GM21723 (cell line): ENCODE measurements at regions not wholly inside any gene's neighbourhood (a gene's known extent, or its start where the extent isn't known, plus 50 kb on each side); places are given as distances from the start of the nearest gene placed in this dataset.
"Not testable (repeated sequence)": the region's sequence is repeated elsewhere in the genome, so short reads cannot be mapped to it uniquely, and the experiment has no call there.

Source experiments
- ATAC-seq: cut with Tn5 transposase; IDR thresholded peaks from one replicate; pipeline ENCODE4 v1.9.1; 2021; ENCODE audit warnings: mild to moderate bottlenecking, moderate library complexity; ENCODE audit not compliant: unreplicated experiment

DNA sequence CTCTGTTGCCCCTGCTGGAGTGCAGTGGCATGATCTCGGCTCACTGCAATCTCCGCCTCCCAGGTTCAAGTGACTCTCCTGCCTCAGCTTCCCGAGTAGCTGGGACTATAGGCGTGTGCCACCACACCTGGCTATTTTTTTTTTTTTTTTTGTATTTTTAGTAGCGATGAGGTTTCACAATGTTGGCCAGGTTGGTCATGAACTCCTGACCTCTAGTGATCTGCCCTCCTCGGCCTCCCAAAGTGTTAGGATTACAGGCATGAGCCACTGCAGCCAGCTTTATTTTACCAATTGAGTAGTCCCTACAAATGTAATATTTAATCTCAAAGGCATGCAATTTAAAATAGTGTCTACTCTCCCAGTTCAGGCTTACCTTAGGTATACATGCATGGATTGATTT is 1487.2 kb upstream of the WWC1 start:
- not testable (repeated sequence) for ATAC-seq

DNA sequence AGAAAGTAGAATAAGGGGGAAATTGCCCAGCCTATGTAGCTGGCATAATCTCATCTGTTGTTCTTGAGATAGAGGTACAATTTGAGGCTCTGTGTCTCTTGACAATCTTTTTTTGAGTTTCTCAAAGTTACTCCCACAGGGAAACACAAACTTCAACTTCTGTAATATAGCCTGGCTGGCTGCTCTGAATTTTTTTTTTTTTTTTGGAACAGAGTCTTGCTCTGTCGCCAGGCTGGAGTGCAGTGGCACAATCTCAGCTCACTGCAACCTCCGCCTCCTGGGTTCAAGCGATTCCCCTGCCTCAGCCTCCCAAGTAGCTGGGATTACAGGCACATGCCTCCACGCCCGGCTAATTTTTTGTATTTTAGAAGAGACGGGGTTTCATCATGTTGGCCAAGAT is 1486.8 kb upstream of the WWC1 start:
- ATAC-seq, result not testable (repeated sequence)

DNA sequence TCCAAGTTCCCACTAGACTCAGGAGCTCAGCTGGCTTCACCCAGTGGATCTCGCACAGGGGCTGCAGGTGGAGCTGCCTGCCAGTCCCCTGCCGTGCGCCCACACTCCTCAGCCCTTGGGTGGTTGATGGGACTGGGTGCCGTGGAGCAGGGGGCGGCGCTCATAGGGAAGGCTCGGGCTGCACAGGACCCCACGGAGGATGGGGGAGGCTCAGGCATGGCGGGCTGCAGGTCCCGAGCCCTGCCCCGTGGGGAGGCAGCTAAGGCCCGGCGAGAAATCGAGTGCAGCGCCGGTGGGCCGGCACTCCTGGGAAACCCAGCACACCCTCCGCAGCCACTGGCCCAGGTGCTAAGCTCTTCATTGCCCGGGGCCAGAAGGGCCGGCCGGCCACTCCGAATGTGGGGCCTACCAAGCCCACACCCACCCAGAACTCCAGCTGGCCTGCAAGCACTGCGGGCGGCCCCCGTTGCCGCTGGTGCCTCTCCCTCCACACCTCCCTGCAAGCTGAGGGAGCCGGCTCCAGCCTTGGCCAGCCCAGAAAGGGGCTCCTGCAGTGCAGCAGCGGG is 1481.3 kb upstream of the WWC1 start:
- ATAC-seq, result not testable (repeated sequence)

DNA sequence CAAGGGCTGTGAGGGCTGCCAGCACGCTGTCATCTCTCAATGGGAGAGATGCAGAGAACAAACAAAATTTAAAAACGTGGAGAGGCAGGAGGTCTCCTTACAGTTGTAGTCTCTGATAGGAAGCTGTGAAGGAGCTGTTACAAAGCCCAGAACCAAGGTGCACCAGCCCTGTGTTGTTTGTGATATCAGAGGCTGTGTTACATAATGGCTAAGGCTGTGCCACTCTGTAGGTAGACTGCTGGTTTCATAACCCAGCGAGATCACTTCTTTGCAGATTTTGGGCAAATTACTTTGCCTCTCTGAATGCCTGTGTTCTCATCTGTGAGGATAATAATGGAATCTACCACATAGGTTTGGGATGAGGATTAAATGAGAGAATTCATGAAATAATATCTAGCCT is 1480.7 kb upstream of the WWC1 start:
- no peak for ATAC-seq

DNA sequence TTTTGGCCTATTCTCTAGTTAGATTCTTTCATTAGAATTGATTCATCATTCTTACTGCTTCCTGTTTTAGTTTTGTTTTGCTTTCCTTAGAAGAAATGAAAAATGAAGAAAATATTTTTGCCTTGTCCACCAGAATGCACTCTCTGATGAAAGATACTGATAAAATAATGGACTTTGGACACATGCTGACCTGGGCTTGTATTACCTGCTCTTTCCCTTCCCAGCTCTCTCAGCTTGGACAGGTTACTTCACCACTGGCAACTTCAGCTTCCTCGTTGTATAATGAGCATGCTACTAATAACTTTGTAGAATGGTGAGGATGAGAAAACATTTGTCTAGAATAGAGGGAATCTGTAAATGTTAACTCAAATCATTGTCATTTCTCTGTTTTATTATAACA is 1468.1 kb upstream of the WWC1 start:
- ATAC-seq, result no peak

DNA sequence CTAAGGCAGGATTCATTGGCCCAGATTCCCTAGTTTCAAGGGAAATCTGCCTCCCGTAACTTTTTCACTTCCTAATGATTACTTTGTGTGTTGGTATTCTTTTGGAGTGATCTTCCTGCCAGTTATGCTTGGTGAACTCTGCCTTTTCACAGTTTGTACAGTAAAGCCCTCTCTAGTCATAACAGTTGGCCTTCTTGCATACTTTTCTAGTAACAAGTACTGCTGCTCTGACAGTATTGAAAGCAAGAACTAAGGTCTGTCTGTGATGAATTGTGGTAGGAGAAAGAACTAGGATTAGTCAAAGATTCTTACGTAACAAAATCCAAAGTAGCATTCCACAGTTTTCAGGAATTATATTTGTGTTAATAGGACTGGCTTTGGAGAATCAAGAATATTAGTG is 1457.2 kb upstream of the WWC1 start:
- no peak for ATAC-seq

DNA sequence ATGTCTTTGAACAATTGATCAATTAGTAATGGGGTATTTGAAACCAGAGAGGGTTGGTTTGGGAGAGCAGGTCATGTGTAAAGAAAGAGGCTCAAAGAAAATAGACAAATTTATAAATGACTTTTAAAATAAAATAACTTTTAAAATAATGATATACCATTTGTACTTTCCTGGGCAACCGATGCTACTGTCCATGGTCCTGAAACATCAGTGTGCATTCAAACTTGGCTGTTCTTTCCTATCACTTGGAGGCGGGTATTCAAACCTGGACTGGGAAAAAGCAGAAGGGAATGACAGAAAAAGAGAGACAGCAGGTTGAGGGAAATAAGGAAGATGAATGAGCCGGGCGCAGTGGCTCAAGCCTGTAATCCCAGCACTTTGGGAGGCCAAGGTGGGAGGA is 1446.4 kb upstream of the WWC1 start:
- ATAC-seq, result no peak

DNA sequence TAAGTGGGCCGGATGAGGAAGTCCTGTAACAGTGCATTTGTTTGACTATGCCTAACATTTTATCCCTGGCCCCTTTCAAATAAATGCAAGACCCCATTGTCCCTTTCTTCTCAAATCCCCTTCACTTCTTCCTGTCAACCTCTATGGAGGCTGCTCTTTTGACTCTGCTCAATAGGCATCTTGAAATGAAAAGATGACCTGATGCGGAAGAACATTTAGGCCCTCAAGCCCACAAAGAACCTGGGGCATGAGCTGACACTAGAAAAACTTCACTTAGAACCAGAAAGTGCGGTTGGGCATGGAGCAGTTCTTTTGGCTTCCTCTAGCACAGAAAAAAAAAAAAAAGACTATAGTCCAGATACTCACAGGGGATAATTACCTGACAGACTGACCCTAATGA is 1434.7 kb upstream of the WWC1 start:
- ATAC-seq, result no peak

DNA sequence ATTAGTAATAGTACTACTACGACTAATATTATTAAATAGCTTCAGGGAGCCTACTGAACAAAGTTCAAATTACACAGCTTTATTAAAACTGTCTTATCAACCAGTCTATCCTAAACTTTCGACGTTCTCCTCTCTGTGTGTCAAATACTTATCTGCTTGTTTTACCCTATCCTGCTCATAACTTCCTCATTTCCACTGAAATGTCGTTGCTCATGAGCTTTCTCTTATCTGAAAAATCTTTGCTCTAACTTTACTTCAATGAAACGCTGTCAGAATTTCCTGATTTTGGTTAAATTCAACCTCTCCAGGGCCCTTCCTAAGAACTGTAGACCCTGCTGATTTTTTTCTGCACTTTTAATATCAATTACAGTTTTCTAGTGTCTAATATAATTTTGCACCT is 1431.0 kb upstream of the WWC1 start:
- ATAC-seq, result no peak

DNA sequence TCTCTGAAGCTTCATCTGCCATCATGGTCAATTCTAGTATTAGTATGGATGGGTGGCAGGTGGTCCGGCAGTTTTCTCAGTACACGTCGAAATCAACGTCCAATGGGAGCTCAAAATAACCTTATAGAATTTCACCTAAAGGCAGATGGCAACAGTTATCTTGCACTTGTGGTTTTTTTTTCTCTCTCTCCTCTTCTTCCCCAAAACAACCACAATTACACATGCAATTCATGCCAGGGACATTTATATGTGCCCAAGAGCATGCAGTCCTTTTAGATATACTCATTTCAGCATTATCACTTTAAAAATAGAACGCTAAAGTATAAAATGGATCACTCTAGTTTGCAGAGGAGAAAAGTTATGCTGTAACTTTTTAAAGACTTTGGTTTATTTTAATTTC is 1428.9 kb upstream of the WWC1 start:
- no peak for ATAC-seq

DNA sequence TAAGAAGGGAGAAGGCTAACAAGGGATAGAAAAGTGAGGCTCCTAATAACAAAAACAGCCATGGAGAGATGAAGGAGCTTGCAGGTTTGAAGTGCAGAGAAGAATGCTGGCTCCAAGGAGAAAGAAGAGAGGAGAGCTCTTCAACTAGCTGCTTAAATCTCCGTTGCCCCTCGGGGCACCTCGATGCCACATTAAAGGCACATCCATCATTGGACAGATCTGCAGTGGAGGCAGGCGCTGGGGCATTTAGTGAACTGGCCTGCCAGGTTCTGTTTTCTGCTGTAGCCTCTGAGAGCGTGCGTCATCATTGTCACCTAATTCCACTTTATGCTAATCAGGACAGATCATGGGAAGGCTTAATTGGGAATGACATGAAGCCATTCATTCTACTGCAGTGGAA is 1426.2 kb upstream of the WWC1 start:
- ATAC-seq, result no peak

DNA sequence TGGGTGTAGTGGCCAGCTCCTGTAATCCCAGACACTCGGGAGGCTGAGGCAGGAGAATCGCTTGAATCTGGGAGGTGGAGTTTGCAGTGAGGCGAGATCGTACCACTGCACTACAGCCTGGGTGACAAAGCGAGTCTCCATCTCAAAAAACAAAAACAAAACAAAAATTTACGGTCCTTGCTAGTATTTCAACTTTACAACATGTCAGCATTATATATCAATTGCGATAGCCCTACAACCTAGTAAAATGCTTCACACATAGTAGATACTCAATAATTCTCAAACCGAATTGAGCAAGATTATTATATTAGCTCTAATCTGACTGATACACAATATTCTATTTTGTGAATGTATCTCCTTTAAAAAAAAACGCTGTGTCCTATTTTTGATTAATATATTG is 1411.0 kb upstream of the WWC1 start:
- no peak for ATAC-seq

DNA sequence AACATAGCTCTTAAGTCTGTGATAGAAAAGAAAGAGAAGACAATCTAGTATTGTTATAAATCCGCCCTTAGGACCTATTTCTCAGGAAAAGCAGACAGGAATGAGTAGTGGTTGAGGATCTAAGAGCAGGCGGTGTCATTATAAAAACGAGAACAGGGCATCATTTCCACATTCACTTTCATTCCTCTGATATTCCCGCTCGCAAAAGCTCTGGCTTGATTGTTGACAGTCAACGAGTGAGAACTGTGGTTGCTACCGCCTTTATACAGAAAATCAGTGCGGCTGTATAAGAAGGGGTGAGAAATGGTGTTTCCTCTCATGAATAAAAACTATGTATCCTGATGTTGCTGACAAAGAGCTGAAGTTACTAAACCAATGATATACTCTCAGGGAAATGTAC is 1409.6 kb upstream of the WWC1 start:
- ATAC-seq, result no peak

DNA sequence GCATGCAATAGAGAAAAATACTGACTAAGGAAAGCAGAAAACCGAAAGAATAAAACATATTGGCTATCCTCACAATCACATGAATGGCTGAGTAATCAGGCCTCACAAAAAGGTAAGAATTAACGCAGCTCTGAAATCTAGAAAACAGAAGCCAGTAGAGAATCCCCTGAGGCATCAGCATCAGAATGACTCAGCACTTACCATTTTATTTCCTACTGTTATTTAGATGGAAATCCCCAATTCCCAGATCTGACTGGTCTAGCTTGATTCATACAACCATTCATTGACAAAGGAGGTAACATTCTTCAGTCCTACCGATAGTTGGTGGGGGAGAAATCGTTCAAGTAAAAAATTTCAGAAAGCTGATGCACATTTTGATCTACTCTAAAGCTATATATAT is 1408.4 kb upstream of the WWC1 start:
- ATAC-seq, result no peak

DNA sequence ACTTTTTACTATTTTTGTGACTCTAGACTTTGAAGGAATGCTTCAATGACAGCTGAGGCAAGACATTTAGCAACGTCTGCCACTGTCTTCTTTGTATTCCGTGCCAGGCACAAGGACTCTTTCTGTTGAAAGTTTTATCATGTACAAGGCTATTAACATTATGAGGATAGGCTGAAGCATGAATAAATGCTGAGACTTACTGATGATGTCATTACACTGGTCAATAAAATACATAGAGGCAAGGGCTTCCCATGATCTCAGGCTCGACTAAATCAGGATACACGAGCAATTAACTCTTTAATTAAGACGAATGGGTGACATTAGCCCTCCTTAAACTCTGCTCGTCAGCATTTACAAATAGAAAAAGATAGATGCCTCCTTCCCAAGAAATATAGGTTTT is 1393.3 kb upstream of the WWC1 start:
- ATAC-seq, result no peak

DNA sequence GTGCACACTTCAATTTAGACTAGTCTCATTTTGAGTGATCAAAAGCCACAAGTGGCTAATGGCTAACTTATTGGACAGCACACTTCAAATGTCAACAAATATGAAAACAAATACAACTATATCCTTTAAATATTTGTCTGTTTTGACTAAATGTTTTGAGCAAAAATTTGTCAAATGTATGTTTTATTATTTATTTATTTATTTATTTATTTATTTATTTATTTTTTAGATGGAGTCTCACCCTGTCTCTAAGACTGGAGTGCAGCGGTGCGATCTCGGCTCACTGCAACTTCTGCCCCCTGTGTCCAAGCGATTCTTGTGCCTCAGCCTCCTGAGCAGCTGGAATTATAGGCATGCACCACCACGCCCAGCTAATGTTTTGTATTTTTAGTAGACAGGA is 1392.1 kb upstream of the WWC1 start:
- ATAC-seq, result no peak

DNA sequence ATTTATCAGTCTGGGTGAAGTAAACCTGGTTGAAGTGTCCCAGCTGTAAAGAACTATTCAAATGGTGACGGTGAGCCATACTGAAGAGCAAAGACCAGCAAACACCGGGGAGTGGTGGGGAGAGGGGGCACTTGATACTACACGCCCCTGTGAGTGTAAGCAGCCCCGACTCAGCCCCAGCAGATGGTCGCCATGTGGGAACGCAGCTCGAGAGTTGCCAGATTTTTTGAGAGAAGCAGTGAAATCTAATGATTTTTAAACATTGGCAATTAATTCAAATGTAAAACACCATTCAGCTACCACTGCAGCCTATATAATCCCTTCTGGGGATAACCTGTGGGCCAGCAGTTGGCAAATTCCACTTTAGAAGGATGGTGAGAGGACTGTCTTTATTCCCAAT is 1386.9 kb upstream of the WWC1 start:
- no peak for ATAC-seq

DNA sequence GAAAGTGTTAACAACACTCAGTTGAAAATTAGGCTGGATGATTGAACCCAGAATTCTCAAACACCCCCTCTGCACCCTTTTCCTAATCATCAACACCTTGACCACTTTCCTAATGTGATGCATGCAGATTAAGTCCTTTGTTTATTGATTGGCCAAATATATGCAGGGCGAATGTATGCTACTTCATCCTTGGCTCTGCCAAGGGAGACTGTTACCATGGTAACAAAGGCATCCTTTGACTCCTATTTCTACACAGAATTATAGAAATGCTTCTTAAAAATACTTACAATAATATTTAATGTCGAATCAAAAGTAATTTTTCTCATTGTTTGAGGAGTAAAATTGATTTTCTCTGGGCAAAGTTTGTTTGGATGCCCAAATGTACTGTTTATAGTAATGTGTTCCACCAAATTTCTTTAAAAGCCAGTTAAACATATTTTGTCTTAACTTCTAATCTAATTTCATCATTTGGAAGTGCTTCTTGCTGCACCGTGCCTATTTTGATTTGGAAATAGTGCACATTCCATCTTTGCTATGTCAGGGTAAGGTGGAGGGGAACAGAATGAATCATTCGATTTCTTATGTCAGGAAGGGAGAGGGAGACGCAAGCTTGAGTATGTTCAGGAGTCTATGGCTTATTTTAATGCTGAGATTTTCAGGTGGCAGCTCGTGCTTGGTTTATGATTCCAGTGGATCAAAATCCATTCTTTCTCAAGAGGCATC is 1384.3 kb upstream of the WWC1 start:
- ATAC-seq, result no peak

DNA sequence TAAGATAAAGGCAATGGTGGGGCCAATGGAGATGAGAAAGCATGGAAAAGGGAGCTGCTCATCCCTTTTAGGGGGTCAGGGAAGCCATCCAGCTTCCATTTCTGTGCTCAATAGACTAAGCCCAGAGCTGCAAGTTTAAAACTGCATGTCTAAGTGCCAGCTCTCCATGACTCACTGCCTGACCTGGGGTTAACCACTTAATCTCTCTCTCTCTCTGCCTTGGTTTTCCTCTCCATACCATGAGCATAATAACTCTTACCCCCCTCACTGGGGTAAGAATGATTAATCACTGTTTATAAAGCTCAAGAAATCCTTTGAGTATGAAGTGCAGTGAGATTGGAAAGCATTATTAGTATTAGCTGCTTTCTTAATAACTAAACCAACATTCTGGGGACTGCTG is 1382.4 kb upstream of the WWC1 start:
- no peak for ATAC-seq

DNA sequence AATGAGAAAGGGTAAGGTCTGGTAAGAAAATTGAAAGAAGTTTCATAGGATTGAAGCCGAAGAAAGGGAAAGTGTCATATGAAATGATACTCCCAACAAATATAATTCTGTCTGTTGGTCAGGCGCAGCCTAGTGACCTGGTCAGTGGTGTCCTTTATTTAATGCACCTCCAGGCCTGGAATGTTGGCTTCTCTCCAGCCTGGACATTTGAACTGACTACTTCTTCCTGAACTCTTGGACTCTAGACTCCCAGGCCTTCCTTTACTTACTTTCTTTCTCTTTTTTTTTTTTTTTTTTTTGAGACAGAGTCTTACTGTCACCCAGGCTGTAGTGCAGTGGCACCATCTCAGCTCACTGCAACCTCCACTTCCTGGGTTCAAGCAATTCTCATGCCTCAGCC is 1381.5 kb upstream of the WWC1 start:
- ATAC-seq, result no peak

DNA sequence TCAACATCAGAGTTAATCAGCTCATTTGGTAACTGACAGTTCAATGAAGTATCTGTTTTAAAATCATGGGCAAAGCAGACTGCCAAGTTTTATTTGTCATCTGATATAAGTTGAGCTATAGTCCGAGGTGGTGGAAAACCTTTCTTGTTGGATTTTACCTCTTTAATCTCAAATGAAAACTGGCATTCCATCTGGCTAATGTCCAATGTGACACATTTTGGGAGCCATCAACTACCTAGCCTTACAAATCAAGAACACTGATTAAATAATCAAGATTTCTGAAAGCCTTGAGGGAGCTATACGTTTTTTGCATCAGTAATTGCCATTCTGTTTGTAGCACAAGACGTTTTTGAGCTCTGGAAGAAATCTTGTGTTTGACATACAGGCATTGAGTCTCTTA is 1380.5 kb upstream of the WWC1 start:
- no peak for ATAC-seq

DNA sequence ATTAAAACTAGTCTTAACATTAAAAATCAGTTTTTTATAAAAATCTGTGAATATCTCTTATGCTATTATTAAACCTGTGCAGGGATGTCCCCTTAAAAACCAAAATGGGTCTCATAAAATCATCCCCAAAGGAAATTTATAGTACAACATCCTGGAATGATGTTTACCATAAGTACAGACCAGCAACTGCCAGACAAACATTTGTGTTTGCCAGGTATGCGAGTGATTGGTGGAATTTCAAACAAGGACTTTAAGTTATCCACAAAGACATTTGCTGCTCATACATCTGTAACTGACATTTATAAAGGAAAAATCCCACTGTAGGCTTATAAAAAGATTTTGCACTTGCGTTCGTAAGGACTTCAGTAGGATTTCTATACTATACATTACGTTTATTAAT is 1375.4 kb upstream of the WWC1 start:
- ATAC-seq, result no peak

DNA sequence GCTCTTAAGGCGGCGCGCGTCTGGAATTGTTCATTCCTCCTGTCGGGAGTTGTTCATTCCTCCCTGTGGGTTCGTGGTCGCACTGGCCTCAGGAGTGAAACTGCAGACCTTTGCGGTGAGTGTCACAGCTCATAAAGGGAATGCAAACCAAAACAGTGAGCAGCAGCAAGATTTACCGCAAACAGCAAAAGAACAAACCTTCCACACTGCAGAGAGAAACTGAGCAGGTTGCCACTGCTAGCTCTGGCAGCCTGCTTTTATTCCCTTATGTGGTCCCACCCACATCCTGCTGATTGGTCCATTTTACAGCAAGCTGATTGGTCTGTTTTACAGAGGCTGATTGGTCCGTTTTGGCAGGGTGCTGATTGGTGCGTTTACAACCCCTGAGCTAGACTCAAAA is 1365.3 kb upstream of the WWC1 start:
- no peak for ATAC-seq
